HG03354 (cell line): ENCODE measurements at regions not wholly inside any gene's neighbourhood (a gene's known extent, or its start where the extent isn't known, plus 50 kb on each side); places are given as distances from the start of the nearest gene placed in this dataset.

Experiments
- ATAC-seq: cut with Tn5 transposase; IDR thresholded peaks from one replicate; pipeline ENCODE4 v1.9.1; 2021; ENCODE audit warnings: mild to moderate bottlenecking; ENCODE audit not compliant: unreplicated experiment, poor library complexity, severe bottlenecking

GRCh38 chr6:66866801-66867200, 1159.8 kb upstream of the EYS start:
- no peak for ATAC-seq

GRCh38 chr6:66865771-66866170, 1158.7 kb upstream of the EYS start:
- no peak for ATAC-seq

GRCh38 chr6:66861007-66861541, 1154.0 kb upstream of the EYS start:
- ATAC-seq: no peak

GRCh38 chr6:66860328-66860727, 1153.3 kb upstream of the EYS start:
- no peak for ATAC-seq

GRCh38 chr6:66858196-66858595, 1151.2 kb upstream of the EYS start:
- ATAC-seq: no peak

- ATAC-seq: no peak
Observed at GRCh38 chr6:66854014-66854413, 1147.0 kb upstream of the EYS start.

GRCh38 chr6:66851930-66852329, 1144.9 kb upstream of the EYS start:
- ATAC-seq: no peak

- no peak for ATAC-seq
Observed at GRCh38 chr6:66849843-66850242, 1142.8 kb upstream of the EYS start.

- ATAC-seq: no peak
Observed at GRCh38 chr6:66848244-66848953, 1141.4 kb upstream of the EYS start.

GRCh38 chr6:66838764-66839163, 1131.7 kb upstream of the EYS start:
- ATAC-seq: no peak

- ATAC-seq: no peak
Observed at GRCh38 chr6:66825539-66825938, 1118.5 kb upstream of the EYS start.

GRCh38 chr6:66814156-66814555, 1107.1 kb upstream of the EYS start:
- ATAC-seq: no peak

- no peak for ATAC-seq
Observed at GRCh38 chr6:66808771-66809170, 1101.7 kb upstream of the EYS start.

- no peak for ATAC-seq
Observed at GRCh38 chr6:66796987-66797386, 1090.0 kb upstream of the EYS start.

- ATAC-seq: no peak
Observed at GRCh38 chr6:66788579-66788978, 1081.6 kb upstream of the EYS start.

GRCh38 chr6:66772800-66773199, 1065.8 kb upstream of the EYS start:
- no peak for ATAC-seq

- ATAC-seq: no peak
Observed at GRCh38 chr6:66771626-66772025, 1064.6 kb upstream of the EYS start.

GRCh38 chr6:66751630-66752029, 1044.6 kb upstream of the EYS start:
- ATAC-seq: no peak

- no peak for ATAC-seq
Observed at GRCh38 chr6:66740346-66740745, 1033.3 kb upstream of the EYS start.

- no peak for ATAC-seq
Observed at GRCh38 chr6:66735106-66735890, 1028.3 kb upstream of the EYS start.

- no peak for ATAC-seq
Observed at GRCh38 chr6:66731310-66731709, 1024.3 kb upstream of the EYS start.
